ENCODE measurements at regions not wholly inside any gene's neighbourhood (a gene's known extent, or its start where the extent isn't known, plus 50 kb on each side); places are given as distances from the start of the nearest gene placed in this dataset.

- H3K36me3 ChIP-seq, result no peaks in the 10 kb centered on the region
- H3K27me3 ChIP-seq, result no peaks in the 10 kb centered on the region
- no peak overlapping the region for H3K4me3 ChIP-seq
- no peak for TF ChIP-seq CTCF (IDR thresholded peaks at IDR 0.05)
- TF ChIP-seq POLR2A (IDR thresholded peaks at IDR 0.05), result no peak
- no peak for DNase-seq
- no peaks in the 10 kb centered on the region for H3K4me1 ChIP-seq
- H3K9me3 ChIP-seq, result no peaks in the 10 kb centered on the region
- no peak overlapping the region for H3K27ac ChIP-seq
- intact Hi-C loops (cut with DNase I; ENCODE audit: low total_unique reads), result no loop called here
Measured at GRCh38 chr3:72371431-72371830, 476.8 kb downstream of the SHQ1 start.

- TF ChIP-seq CTCF (IDR thresholded peaks at IDR 0.05) (no peak), POLR2A (IDR thresholded peaks at IDR 0.05) (no peak)
- no peaks in the 10 kb centered on the region for H3K9me3 ChIP-seq
Measured at GRCh38 chr3:72370947-72371346, 477.3 kb downstream of the SHQ1 start.

GRCh38 chr3:72369681-72370080 lies 478.6 kb downstream of the SHQ1 start:
- Histone ChIP-seq H3K4me3 (no peak overlapping the region), H3K4me1 (no peaks in the 10 kb centered on the region), H3K27me3 (no peaks in the 10 kb centered on the region), H3K36me3 (no peaks in the 10 kb centered on the region), H3K27ac (no peak overlapping the region), H3K9me3 (no peaks in the 10 kb centered on the region)
- no peak for TF ChIP-seq CTCF (IDR thresholded peaks at IDR 0.05)
- no peak for TF ChIP-seq POLR2A (IDR thresholded peaks at IDR 0.05)
- intact Hi-C loops (cut with DNase I; ENCODE audit: low total_unique reads), result no loop called here
- DNase-seq, result no peak

More at GRCh38 chr3:72370947-72371346, 477.3 kb downstream of the SHQ1 start:
- Histone ChIP-seq H3K4me3 (no peak overlapping the region), H3K4me1 (no peaks in the 10 kb centered on the region), H3K27ac (no peak overlapping the region), H3K27me3 (no peaks in the 10 kb centered on the region), H3K36me3 (no peaks in the 10 kb centered on the region)
- no peak for DNase-seq
- intact Hi-C loops (cut with DNase I; ENCODE audit: low total_unique reads), result no loop called here

GRCh38 chr3:72368331-72368975 lies 479.8 kb downstream of the SHQ1 start:
- intact Hi-C loops (cut with DNase I; ENCODE audit: low total_unique reads), result no loop called here
- Histone ChIP-seq H3K27ac (no peak overlapping the region), H3K9me3 (no peaks in the 10 kb centered on the region), H3K4me3 (no peak overlapping the region), H3K4me1 (no peaks in the 10 kb centered on the region), H3K27me3 (no peaks in the 10 kb centered on the region), H3K36me3 (no peaks in the 10 kb centered on the region)
- DNase-seq, result no peak
- TF ChIP-seq POLR2A (IDR thresholded peaks at IDR 0.05) (no peak), CTCF (IDR thresholded peaks at IDR 0.05) (no peak)

- TF ChIP-seq CTCF (IDR thresholded peaks at IDR 0.05) (no peak), POLR2A (IDR thresholded peaks at IDR 0.05) (no peak)
- DNase-seq, result no peak
- Histone ChIP-seq H3K4me1 (no peaks in the 10 kb centered on the region), H3K9me3 (no peaks in the 10 kb centered on the region), H3K27me3 (no peaks in the 10 kb centered on the region), H3K4me3 (no peak overlapping the region), H3K27ac (no peak overlapping the region), H3K36me3 (no peaks in the 10 kb centered on the region)
- intact Hi-C loops (cut with DNase I; ENCODE audit: low total_unique reads), result no loop called here
Measured at GRCh38 chr3:72361990-72362389, 486.3 kb downstream of the SHQ1 start.
